ENCODE measurements at regions not wholly inside any gene's neighbourhood (a gene's known extent, or its start where the extent isn't known, plus 50 kb on each side); places are given as distances from the start of the nearest gene placed in this dataset.
A peak's percentile ranks its signal among the peaks of the same experiment; 100 is the strongest.

GRCh38 chr6:93820465-93821082 lies 401.2 kb upstream of the EPHA7 start:
- no peak overlapping the region for H3K27ac Mint-ChIP-seq
- peaks cover 0 to 1% (median 0%) of the 10 kb centered on the region in 3 donors for H3K4me1 Mint-ChIP-seq
- H3K9me3 Mint-ChIP-seq: peaks cover 0 to 4% (median 3%) of the 10 kb centered on the region in 3 donors
- no peaks in the 10 kb centered on the region for H3K27me3 Mint-ChIP-seq
- H3K36me3 Mint-ChIP-seq: no peaks in the 10 kb centered on the region
- no peak overlapping the region for H3K4me3 Mint-ChIP-seq

GRCh38 chr6:93819189-93819588 lies 399.8 kb upstream of the EPHA7 start:
- H3K9me3 Mint-ChIP-seq: peaks cover 0 to 4% (median 3%) of the 10 kb centered on the region in 3 donors
- no peak overlapping the region for H3K4me3 Mint-ChIP-seq
- H3K27me3 Mint-ChIP-seq: no peaks in the 10 kb centered on the region
- no peak overlapping the region for H3K27ac Mint-ChIP-seq
- peaks cover 0 to 1% (median 0%) of the 10 kb centered on the region in 3 donors for H3K4me1 Mint-ChIP-seq
- H3K36me3 Mint-ChIP-seq: no peaks in the 10 kb centered on the region

GRCh38 chr6:93817937-93818336 lies 398.6 kb upstream of the EPHA7 start:
- Mint-ChIP-seq H3K27me3 (no peaks in the 10 kb centered on the region), H3K9me3 (peaks cover 0 to 5% (median 4%) of the 10 kb centered on the region in 3 donors), H3K27ac (no peak overlapping the region), H3K36me3 (no peaks in the 10 kb centered on the region), H3K4me1 (peaks cover 0 to 1% (median 0%) of the 10 kb centered on the region in 3 donors), H3K4me3 (no peak overlapping the region)

- no peaks in the 10 kb centered on the region for H3K27me3 Mint-ChIP-seq
- no peak overlapping the region for H3K27ac Mint-ChIP-seq
- no peaks in the 10 kb centered on the region for H3K36me3 Mint-ChIP-seq
- no peaks in the 10 kb centered on the region for H3K4me1 Mint-ChIP-seq
- no peak overlapping the region for H3K4me3 Mint-ChIP-seq
- H3K9me3 Mint-ChIP-seq: peaks cover 0 to 7% (median 6%) of the 10 kb centered on the region in 3 donors
Observed at GRCh38 chr6:93806409-93807270, 387.3 kb upstream of the EPHA7 start.

GRCh38 chr6:93801101-93801847 lies 381.9 kb upstream of the EPHA7 start:
- H3K27ac Mint-ChIP-seq: peak overlapping the region in 1 of 3 donors; percentile 10
- no peaks in the 10 kb centered on the region for H3K4me1 Mint-ChIP-seq
- no peaks in the 10 kb centered on the region for H3K27me3 Mint-ChIP-seq
- no peaks in the 10 kb centered on the region for H3K36me3 Mint-ChIP-seq
- H3K4me3 Mint-ChIP-seq: no peak overlapping the region
- H3K9me3 Mint-ChIP-seq: peaks cover 0 to 17% (median 5%) of the 10 kb centered on the region in 3 donors

- no peak overlapping the region for H3K4me3 Mint-ChIP-seq
- peaks cover 0 to 18% (median 5%) of the 10 kb centered on the region in 3 donors for H3K9me3 Mint-ChIP-seq
- H3K36me3 Mint-ChIP-seq: no peaks in the 10 kb centered on the region
- no peak overlapping the region for H3K27ac Mint-ChIP-seq
- H3K27me3 Mint-ChIP-seq: no peaks in the 10 kb centered on the region
- no peaks in the 10 kb centered on the region for H3K4me1 Mint-ChIP-seq
Observed at GRCh38 chr6:93799226-93799625, 379.9 kb upstream of the EPHA7 start.

- no peak overlapping the region for H3K27ac Mint-ChIP-seq
Observed at GRCh38 chr6:93794166-93794565, 374.8 kb upstream of the EPHA7 start.

GRCh38 chr6:93792746-93793145 lies 373.4 kb upstream of the EPHA7 start:
- peaks cover 0 to 14% (median 4%) of the 10 kb centered on the region in 3 donors for H3K9me3 Mint-ChIP-seq
- no peak overlapping the region for H3K27ac Mint-ChIP-seq
- H3K4me1 Mint-ChIP-seq: no peaks in the 10 kb centered on the region
- H3K36me3 Mint-ChIP-seq: no peaks in the 10 kb centered on the region
- no peaks in the 10 kb centered on the region for H3K27me3 Mint-ChIP-seq
- no peak overlapping the region for H3K4me3 Mint-ChIP-seq

More at GRCh38 chr6:93794166-93794565, 374.8 kb upstream of the EPHA7 start:
- peaks cover 0 to 17% (median 2%) of the 10 kb centered on the region in 3 donors for H3K9me3 Mint-ChIP-seq
- no peaks in the 10 kb centered on the region for H3K27me3 Mint-ChIP-seq
- H3K36me3 Mint-ChIP-seq: no peaks in the 10 kb centered on the region
- no peak overlapping the region for H3K4me3 Mint-ChIP-seq
- H3K4me1 Mint-ChIP-seq: no peaks in the 10 kb centered on the region

GRCh38 chr6:93790981-93791380 lies 371.6 kb upstream of the EPHA7 start:
- Mint-ChIP-seq H3K4me1 (no peaks in the 10 kb centered on the region), H3K27ac (no peak overlapping the region), H3K36me3 (no peaks in the 10 kb centered on the region), H3K27me3 (no peaks in the 10 kb centered on the region), H3K9me3 (peaks cover 0 to 7% (median 4%) of the 10 kb centered on the region in 3 donors), H3K4me3 (no peak overlapping the region)

GRCh38 chr6:93789532-93789931 lies 370.2 kb upstream of the EPHA7 start:
- no peaks in the 10 kb centered on the region for H3K27me3 Mint-ChIP-seq
- H3K4me1 Mint-ChIP-seq: no peaks in the 10 kb centered on the region
- no peaks in the 10 kb centered on the region for H3K36me3 Mint-ChIP-seq
- H3K9me3 Mint-ChIP-seq: peaks cover 0 to 10% (median 4%) of the 10 kb centered on the region in 3 donors
- H3K27ac Mint-ChIP-seq: no peak overlapping the region
- H3K4me3 Mint-ChIP-seq: no peak overlapping the region

- Mint-ChIP-seq H3K36me3 (no peaks in the 10 kb centered on the region), H3K27me3 (no peaks in the 10 kb centered on the region), H3K9me3 (peaks cover 0 to 10% (median under 1%) of the 10 kb centered on the region in 3 donors), H3K4me1 (no peaks in the 10 kb centered on the region), H3K4me3 (no peak overlapping the region), H3K27ac (no peak overlapping the region)
Observed at GRCh38 chr6:93787841-93788240, 368.5 kb upstream of the EPHA7 start.

- H3K4me1 Mint-ChIP-seq: no peaks in the 10 kb centered on the region
- H3K36me3 Mint-ChIP-seq: no peaks in the 10 kb centered on the region
- H3K9me3 Mint-ChIP-seq: peaks cover 0 to 10% (median 4%) of the 10 kb centered on the region in 3 donors
- no peak overlapping the region for H3K27ac Mint-ChIP-seq
- no peak overlapping the region for H3K4me3 Mint-ChIP-seq
- H3K27me3 Mint-ChIP-seq: no peaks in the 10 kb centered on the region
Observed at GRCh38 chr6:93786474-93787330, 367.3 kb upstream of the EPHA7 start.

- H3K27ac Mint-ChIP-seq: no peak overlapping the region
- H3K9me3 Mint-ChIP-seq: peaks cover 0 to 12% (median 10%) of the 10 kb centered on the region in 3 donors
- H3K27me3 Mint-ChIP-seq: no peaks in the 10 kb centered on the region
- no peak overlapping the region for H3K4me3 Mint-ChIP-seq
- no peaks in the 10 kb centered on the region for H3K36me3 Mint-ChIP-seq
- no peaks in the 10 kb centered on the region for H3K4me1 Mint-ChIP-seq
Observed at GRCh38 chr6:93785694-93786030, 366.3 kb upstream of the EPHA7 start.

Measured in IgD-negative memory B cell (primary cell).